Endodermal cell (in vitro differentiated cells): ENCODE measurements at regions not wholly inside any gene's neighbourhood (a gene's known extent, or its start where the extent isn't known, plus 50 kb on each side); places are given as distances from the start of the nearest gene placed in this dataset.

Experiments
- DNase-seq: peaks from one replicate; pipeline ENCODE4 v3.0.0-alpha.2; 2017
- H3K27ac ChIP-seq: 2 replicates; pipeline ENCODE4 v1.5.1; 2013; ENCODE audit warnings: mild to moderate bottlenecking, low read depth, low read length, moderate library complexity
- H3K27me3 ChIP-seq: 2 replicates; pipeline ENCODE4 v1.6.1; 2013; ENCODE audit warnings: mild to moderate bottlenecking, low read length, moderate library complexity; ENCODE audit not compliant: insufficient read depth, control insufficient read depth, poor library complexity, severe bottlenecking
- H3K36me3 ChIP-seq: 2 replicates; pipeline ENCODE4 v1.7.0; 2013; ENCODE audit warnings: mild to moderate bottlenecking, low read length, moderate library complexity; ENCODE audit not compliant: control insufficient read depth, insufficient read depth
- H3K4me1 ChIP-seq: one replicate; pipeline ENCODE4 v1.7.0; 2013; ENCODE audit warnings: low read length; ENCODE audit not compliant: control insufficient read depth, insufficient read depth
- H3K4me3 ChIP-seq: 2 replicates; pipeline ENCODE4 v1.5.1; 2013; ENCODE audit warnings: mild to moderate bottlenecking, low read length, moderate library complexity
- H3K9ac ChIP-seq: 2 replicates; pipeline ENCODE4 v1.6.1; 2013; ENCODE audit warnings: mild to moderate bottlenecking, low read length, moderate library complexity; ENCODE audit not compliant: poor library complexity, severe bottlenecking; ENCODE audit errors: extremely low read depth
- H3K9me3 ChIP-seq: 2 replicates; pipeline ENCODE4 v1.6.1; 2013; ENCODE audit warnings: mild to moderate bottlenecking, low read length, moderate library complexity; ENCODE audit not compliant: control insufficient read depth
- H3K27ac Mint-ChIP-seq: 2 replicates; pipeline ENCODE4 v1.8.0; 2020; ENCODE audit warnings: mixed read lengths
- H3K27me3 Mint-ChIP-seq: 2 replicates; pipeline ENCODE4 v1.8.0; 2021; ENCODE audit warnings: mild to moderate bottlenecking, mixed read lengths; ENCODE audit not compliant: insufficient read depth
- H3K36me3 Mint-ChIP-seq: 2 replicates; pipeline ENCODE4 v1.8.0; 2020; ENCODE audit warnings: low read depth, mixed read lengths
- H3K4me1 Mint-ChIP-seq: 2 replicates; pipeline ENCODE4 v1.8.0; 2020; ENCODE audit warnings: mixed read lengths
- H3K4me3 Mint-ChIP-seq: 2 replicates; pipeline ENCODE4 v1.8.0; 2020; ENCODE audit warnings: mild to moderate bottlenecking, moderate library complexity, mixed read lengths
- H3K9me3 Mint-ChIP-seq: 2 replicates; pipeline ENCODE4 v1.8.0; 2020; ENCODE audit warnings: mild to moderate bottlenecking, mixed read lengths
- CTCF ChIP-seq: fragments of 200-600 bp; sonication (generic); conservative IDR thresholded peaks from 2 replicates; pipeline ENCODE4 v1.5.0; 2021; ENCODE audit warnings: antibody characterized with exemption, mild to moderate bottlenecking
- WGBS, 2 experiments: methylation state at CpG; one replicate each; pipeline versions ENCODE4 v1.1.5 to v1.1.7; 2013; ENCODE audit warnings: missing lambda C conversion rate in 2 of 2, mixed read lengths in 1 of 2; ENCODE audit not compliant: insufficient coverage in 1 of 2, insufficient read length in 1 of 2; 5-methylcytosine and 5-hydroxymethylcytosine counted together

GRCh38 chr14:71208702-71209357 lies 301.6 kb downstream of the PCNX1 start:
- Histone ChIP-seq H3K9me3 (no peaks in the 10 kb centered on the region), H3K4me1 (no peaks in the 10 kb centered on the region), H3K27me3 (no peaks in the 10 kb centered on the region), H3K4me3 (no peak overlapping the region), H3K27ac (no peak overlapping the region), H3K36me3 (no peaks in the 10 kb centered on the region), H3K9ac (no peak overlapping the region)
- Mint-ChIP-seq H3K9me3 (peaks cover 9% of the 10 kb centered on the region), H3K36me3 (no peaks in the 10 kb centered on the region), H3K27me3 (no peaks in the 10 kb centered on the region), H3K27ac (no peak overlapping the region), H3K4me3 (no peak overlapping the region), H3K4me1 (peaks cover 7% of the 10 kb centered on the region)
- TF ChIP-seq CTCF: peak; percentile 57
- 93 to 96% methylated on average over 4 to 6 of the region's 6 CpGs for WGBS, 2 experiments
- DNase-seq: no peak

- Histone ChIP-seq H3K4me3 (no peak overlapping the region), H3K36me3 (no peaks in the 10 kb centered on the region), H3K9me3 (no peaks in the 10 kb centered on the region), H3K4me1 (no peaks in the 10 kb centered on the region), H3K27ac (no peak overlapping the region), H3K9ac (no peak overlapping the region), H3K27me3 (no peaks in the 10 kb centered on the region)
- Mint-ChIP-seq H3K4me1 (peaks cover 7% of the 10 kb centered on the region), H3K9me3 (peaks cover 3% of the 10 kb centered on the region), H3K4me3 (no peak overlapping the region), H3K27ac (no peak overlapping the region), H3K36me3 (no peaks in the 10 kb centered on the region), H3K27me3 (no peaks in the 10 kb centered on the region)
- WGBS, 2 experiments: 85 to 100% methylated on average over 1 to 6 of the region's 6 CpGs
- no peak for DNase-seq
- TF ChIP-seq CTCF: no peak
Observed at GRCh38 chr14:71209888-71210287, 302.6 kb downstream of the PCNX1 start.

GRCh38 chr14:71212093-71212492 lies 304.8 kb downstream of the PCNX1 start:
- H3K27me3 ChIP-seq: no peaks in the 10 kb centered on the region
- Mint-ChIP-seq H3K36me3 (no peaks in the 10 kb centered on the region), H3K9me3 (peaks cover 12% of the 10 kb centered on the region), H3K27me3 (peaks cover 2% of the 10 kb centered on the region), H3K4me3 (no peak overlapping the region), H3K4me1 (peaks cover 7% of the 10 kb centered on the region), H3K27ac (no peak overlapping the region)
- H3K36me3 ChIP-seq: no peaks in the 10 kb centered on the region
- TF ChIP-seq CTCF: no peak
- H3K4me3 ChIP-seq: no peak overlapping the region
- WGBS, 2 experiments: 94 to 98% methylated on average over 3 to 5 of the region's 5 CpGs
- H3K4me1 ChIP-seq: no peaks in the 10 kb centered on the region
- no peak overlapping the region for H3K9ac ChIP-seq
- DNase-seq: no peak
- no peak overlapping the region for H3K27ac ChIP-seq
- H3K9me3 ChIP-seq: peaks cover 6% of the 10 kb centered on the region
